ENCODE measurements at regions not wholly inside any gene's neighbourhood (a gene's known extent, or its start where the extent isn't known, plus 50 kb on each side); places are given as distances from the start of the nearest gene placed in this dataset.

DNA sequence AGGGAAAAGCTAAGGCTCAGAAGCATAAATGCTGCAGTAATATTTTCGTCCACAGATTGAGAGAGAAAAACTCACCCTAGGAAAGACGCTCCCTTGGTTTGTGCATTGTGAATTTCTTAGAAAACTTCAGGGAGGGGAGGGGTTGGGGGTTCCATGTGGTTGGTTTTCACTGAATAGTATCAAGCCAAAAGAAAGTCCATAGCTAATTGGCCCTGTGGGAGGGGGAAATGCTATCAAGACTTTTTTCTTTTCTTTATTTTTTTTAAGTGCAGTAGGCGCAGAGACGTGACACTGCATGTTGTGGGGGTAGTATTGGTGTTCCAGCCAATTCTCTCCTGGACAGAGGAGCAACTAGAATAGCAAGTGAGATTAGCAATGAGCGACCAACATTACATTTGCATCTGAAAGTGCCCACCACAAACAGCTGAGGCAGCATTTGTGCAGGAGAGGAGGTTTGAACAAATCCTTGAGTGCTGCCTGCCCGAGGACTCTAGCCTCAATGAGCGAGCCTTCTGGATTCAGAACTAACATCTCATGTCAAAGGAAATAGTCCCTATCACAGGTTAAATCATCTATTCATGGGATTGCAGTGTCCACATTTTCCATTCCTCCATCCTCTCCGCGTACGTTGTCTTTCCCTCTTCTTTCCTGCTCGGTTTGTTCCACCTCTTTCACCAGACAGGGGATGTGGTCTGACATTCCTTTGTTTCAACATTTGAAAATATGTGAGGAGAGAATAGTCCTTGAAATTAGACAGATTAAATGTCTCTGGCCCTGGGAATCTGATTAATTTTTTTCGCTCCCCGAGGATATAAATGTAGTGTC is 118.0 kb upstream of the MARK1 start:
- no peak overlapping the region for H3K4me3 Mint-ChIP-seq
- ChIA-PET POLR2A (no interaction called here), CTCF (interaction anchor here (0.8 kb wide), 1 partner anchor 125 kb away, joined by 3 read pairs; no protein-coding TSS in a partner anchor)
- ATAC-seq (no peak), DNase-seq (no peak)
- H3K27ac Mint-ChIP-seq, result no peak overlapping the region
- peaks cover 11% of the 10 kb centered on the region for H3K27me3 Mint-ChIP-seq
- no peaks in the 10 kb centered on the region for H3K36me3 Mint-ChIP-seq (ENCODE audit: low read depth)
- no peaks in the 10 kb centered on the region for H3K9me3 Mint-ChIP-seq (ENCODE audit: low read depth)
- intact Hi-C loops (cut with DNase I, micrococcal nuclease), result no loop called here
- no peaks in the 10 kb centered on the region for H3K4me1 Mint-ChIP-seq

- DNase-seq (no peak), ATAC-seq (no peak)
- POLR2A ChIA-PET, result no interaction called here
- no peaks in the 10 kb centered on the region for H3K9me3 Mint-ChIP-seq (ENCODE audit: low read depth)
- H3K4me1 Mint-ChIP-seq, result no peaks in the 10 kb centered on the region
- intact Hi-C loops (cut with DNase I, micrococcal nuclease), result no loop called here
- no peak overlapping the region for H3K27ac Mint-ChIP-seq
- CTCF ChIA-PET, result no interaction called here
- H3K27me3 Mint-ChIP-seq, result peaks cover 35% of the 10 kb centered on the region
- no peak overlapping the region for H3K4me3 Mint-ChIP-seq
- no peaks in the 10 kb centered on the region for H3K36me3 Mint-ChIP-seq (ENCODE audit: low read depth)
Observed at GRCh38 chr1:220407191-220407590, 120.7 kb upstream of the MARK1 start.

GRCh38 chr1:220398238-220398637 is 126.0 kb upstream of the RAB3GAP2 start:
- CTCF ChIA-PET, result no interaction called here
- H3K36me3 Mint-ChIP-seq (ENCODE audit: low read depth), result no peaks in the 10 kb centered on the region
- no peaks in the 10 kb centered on the region for H3K9me3 Mint-ChIP-seq (ENCODE audit: low read depth)
- intact Hi-C loops (cut with DNase I, micrococcal nuclease), result no loop called here
- H3K4me1 Mint-ChIP-seq, result no peaks in the 10 kb centered on the region
- H3K4me3 Mint-ChIP-seq, result no peak overlapping the region
- ATAC-seq (no peak), DNase-seq (no peak)
- POLR2A ChIA-PET, result no interaction called here
- H3K27me3 Mint-ChIP-seq, result peaks cover 29% of the 10 kb centered on the region
- no peak overlapping the region for H3K27ac Mint-ChIP-seq

DNA sequence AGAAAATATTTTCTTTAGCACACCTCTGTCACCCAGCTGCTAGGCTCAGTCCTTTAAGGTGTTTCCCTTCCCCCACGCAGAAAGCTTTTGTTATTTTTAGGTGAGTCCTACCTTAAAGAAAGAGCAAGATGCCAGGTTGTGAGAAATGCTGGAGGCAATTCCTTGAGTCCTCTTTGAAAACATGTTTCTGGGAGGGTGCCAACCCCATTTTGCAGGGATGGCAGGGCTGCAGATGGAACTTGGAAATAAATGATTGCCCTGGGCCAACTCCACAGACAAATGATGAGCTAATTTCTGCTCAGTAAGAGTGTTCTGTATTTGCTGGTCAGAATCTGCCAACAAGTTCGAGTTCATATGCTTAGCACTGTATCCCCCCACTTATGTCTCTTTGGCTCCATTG is 119.2 kb upstream of the RAB3GAP2 start:
- Mint-ChIP-seq H3K36me3 (ENCODE audit: low read depth) (no peaks in the 10 kb centered on the region), H3K4me3 (no peak overlapping the region), H3K9me3 (ENCODE audit: low read depth) (no peaks in the 10 kb centered on the region), H3K27me3 (peaks cover 18% of the 10 kb centered on the region), H3K4me1 (no peaks in the 10 kb centered on the region), H3K27ac (no peak overlapping the region)
- ATAC-seq, result no peak
- intact Hi-C loops (cut with DNase I, micrococcal nuclease), result no loop called here
- ChIA-PET CTCF (no interaction called here), POLR2A (no interaction called here)
- DNase-seq, result no peak

DNA sequence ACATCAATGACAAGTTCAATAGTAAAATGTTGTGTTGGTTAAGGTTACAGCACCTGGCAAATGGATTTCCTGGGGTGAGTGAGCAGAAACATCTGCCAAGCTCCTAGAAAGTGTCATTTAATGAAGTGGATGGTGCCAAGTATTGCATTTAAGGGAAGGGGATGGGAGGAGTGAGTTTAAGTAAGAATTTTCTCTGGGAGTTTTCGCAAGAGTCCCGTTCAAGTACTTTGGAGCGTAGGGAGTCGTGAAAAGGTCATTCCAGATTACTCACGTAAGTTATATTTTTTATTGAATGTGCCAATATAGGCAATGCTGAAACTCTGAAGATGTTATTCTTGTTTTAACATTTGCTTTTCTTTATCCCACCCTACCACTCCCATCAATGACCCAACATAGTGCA is 117.4 kb upstream of the RAB3GAP2 start:
- no peaks in the 10 kb centered on the region for H3K4me1 Mint-ChIP-seq
- peaks cover 15% of the 10 kb centered on the region for H3K27me3 Mint-ChIP-seq
- no peak for ATAC-seq
- peaks cover 5% of the 10 kb centered on the region for H3K9me3 Mint-ChIP-seq (ENCODE audit: low read depth)
- H3K36me3 Mint-ChIP-seq (ENCODE audit: low read depth), result no peaks in the 10 kb centered on the region
- intact Hi-C loops (cut with DNase I, micrococcal nuclease), result no loop called here
- DNase-seq, result no peak
- H3K27ac Mint-ChIP-seq, result no peak overlapping the region
- H3K4me3 Mint-ChIP-seq, result no peak overlapping the region
- ChIA-PET CTCF (no interaction called here), POLR2A (no interaction called here)

- peaks cover 5% of the 10 kb centered on the region for H3K9me3 Mint-ChIP-seq (ENCODE audit: low read depth)
- ATAC-seq (no peak), DNase-seq (no peak)
- intact Hi-C loops (cut with DNase I, micrococcal nuclease), result no loop called here
- ChIA-PET CTCF (no interaction called here), POLR2A (no interaction called here)
- H3K36me3 Mint-ChIP-seq (ENCODE audit: low read depth), result no peaks in the 10 kb centered on the region
- peaks cover 12% of the 10 kb centered on the region for H3K27me3 Mint-ChIP-seq
- H3K4me3 Mint-ChIP-seq, result no peak overlapping the region
- H3K27ac Mint-ChIP-seq, result no peak overlapping the region
- no peaks in the 10 kb centered on the region for H3K4me1 Mint-ChIP-seq
Observed at GRCh38 chr1:220386494-220387195, 114.4 kb upstream of the RAB3GAP2 start.

DNA sequence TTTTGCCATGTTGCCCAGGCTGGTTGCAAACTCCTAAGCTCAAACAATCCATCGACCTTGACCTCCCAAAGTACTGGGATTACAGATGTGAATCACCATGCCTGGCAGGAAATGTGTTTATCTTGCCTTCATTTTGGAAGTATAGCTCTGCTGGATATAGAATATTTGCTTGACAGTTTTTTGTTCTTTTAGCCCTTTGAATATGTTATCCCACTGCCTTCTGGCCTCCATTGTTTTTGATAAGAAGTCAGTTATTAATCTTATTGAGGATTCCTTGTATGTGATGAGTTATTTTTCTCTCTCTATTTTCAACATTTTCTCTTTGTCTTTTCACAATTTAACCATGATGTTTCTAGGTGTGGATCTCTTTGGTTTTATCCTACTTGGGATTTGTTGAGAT is 112.9 kb upstream of the RAB3GAP2 start:
- CTCF ChIA-PET, result no interaction called here

GRCh38 chr1:220382994-220383393 is 110.7 kb upstream of the RAB3GAP2 start:
- Mint-ChIP-seq H3K4me1 (no peaks in the 10 kb centered on the region), H3K27me3 (peaks cover 10% of the 10 kb centered on the region), H3K27ac (no peak overlapping the region), H3K9me3 (ENCODE audit: low read depth) (peaks cover 11% of the 10 kb centered on the region), H3K36me3 (ENCODE audit: low read depth) (no peaks in the 10 kb centered on the region), H3K4me3 (no peak overlapping the region)
- CTCF ChIA-PET, result no interaction called here
- intact Hi-C loops (cut with DNase I, micrococcal nuclease), result no loop called here
- ATAC-seq (no peak), DNase-seq (no peak)
- POLR2A ChIA-PET, result no interaction called here

More for the DNA sequence above, 112.9 kb upstream of the RAB3GAP2 start:
- Mint-ChIP-seq H3K4me3 (no peak overlapping the region), H3K9me3 (ENCODE audit: low read depth) (peaks cover 7% of the 10 kb centered on the region), H3K36me3 (ENCODE audit: low read depth) (no peaks in the 10 kb centered on the region), H3K4me1 (no peaks in the 10 kb centered on the region), H3K27ac (no peak overlapping the region), H3K27me3 (peaks cover 15% of the 10 kb centered on the region)
- POLR2A ChIA-PET, result no interaction called here
- no peak for DNase-seq
- no peak for ATAC-seq
- intact Hi-C loops (cut with DNase I, micrococcal nuclease), result no loop called here

DNA sequence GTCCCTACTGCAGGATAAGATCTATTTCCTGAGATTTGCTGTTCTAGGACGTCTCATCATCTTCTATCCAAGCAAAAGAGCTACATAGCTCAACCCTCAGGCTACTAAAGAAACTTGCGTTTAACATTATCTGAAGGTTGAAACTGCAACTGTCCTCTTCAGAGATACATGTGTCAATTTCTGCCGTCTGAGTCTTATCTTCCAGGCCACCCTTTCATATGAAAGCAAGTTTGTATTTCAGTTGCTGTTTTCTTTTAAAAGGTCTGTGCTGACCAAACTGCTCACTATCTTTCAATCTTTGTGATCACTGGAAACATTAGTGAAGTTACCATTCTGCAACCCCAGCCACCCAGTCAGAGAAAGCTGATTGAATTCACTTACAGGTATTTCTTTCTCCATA is 108.6 kb upstream of the RAB3GAP2 start:
- CTCF ChIA-PET, result no interaction called here
- ATAC-seq, result no peak

DNA sequence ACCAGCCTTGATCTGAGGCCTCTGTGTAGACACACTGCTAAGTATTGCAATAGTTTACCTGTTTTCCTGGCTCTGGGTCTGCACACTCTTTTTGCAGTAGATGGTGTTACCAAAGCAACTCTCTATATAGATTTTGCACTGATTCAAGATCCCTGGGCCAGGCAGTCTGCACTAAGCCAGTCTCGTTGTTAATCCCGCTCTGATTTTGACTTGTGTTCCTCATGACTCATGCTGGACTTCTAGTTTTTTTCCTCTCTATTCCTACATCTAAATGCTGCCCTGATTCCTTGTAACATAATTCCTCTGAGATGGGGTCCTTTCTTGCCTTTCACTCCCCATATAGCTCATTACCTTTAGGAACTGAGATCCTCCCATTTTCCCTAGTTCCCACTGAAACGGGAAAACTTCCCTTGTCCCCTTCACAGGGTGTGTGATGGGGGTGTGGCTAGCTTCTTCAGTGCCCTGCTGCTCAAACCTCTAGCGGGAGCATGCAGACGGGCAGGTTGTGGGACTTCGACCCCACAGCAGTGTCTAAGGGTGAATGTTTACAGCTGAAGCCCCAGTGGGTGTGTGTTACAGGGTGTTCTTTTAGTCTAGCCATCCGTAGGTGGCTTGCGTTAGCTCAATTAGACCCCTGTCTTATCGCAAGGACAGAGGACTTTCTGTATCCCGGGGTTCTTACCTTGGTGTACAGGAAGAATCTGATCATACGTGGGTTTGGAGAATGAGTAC is 106.5 kb upstream of the RAB3GAP2 start:
- no peak for DNase-seq
- Mint-ChIP-seq H3K27ac (no peak overlapping the region), H3K36me3 (ENCODE audit: low read depth) (no peaks in the 10 kb centered on the region), H3K4me1 (no peaks in the 10 kb centered on the region), H3K27me3 (peaks cover 17% of the 10 kb centered on the region), H3K4me3 (no peak overlapping the region), H3K9me3 (ENCODE audit: low read depth) (peaks cover 6% of the 10 kb centered on the region)
- ChIA-PET POLR2A (no interaction called here), CTCF (interaction anchor here (1.2 kb wide), 1 partner anchor 9 kb away, joined by 4 read pairs; no protein-coding TSS in a partner anchor)
- intact Hi-C loops (cut with DNase I, micrococcal nuclease), result no loop called here
- no peak for ATAC-seq

More for the DNA sequence above, 108.6 kb upstream of the RAB3GAP2 start:
- H3K27ac Mint-ChIP-seq, result no peak overlapping the region
- H3K4me3 Mint-ChIP-seq, result no peak overlapping the region
- POLR2A ChIA-PET, result no interaction called here
- H3K36me3 Mint-ChIP-seq (ENCODE audit: low read depth), result no peaks in the 10 kb centered on the region
- intact Hi-C loops (cut with DNase I, micrococcal nuclease), result no loop called here
- no peak for DNase-seq
- no peaks in the 10 kb centered on the region for H3K4me1 Mint-ChIP-seq
- peaks cover 14% of the 10 kb centered on the region for H3K27me3 Mint-ChIP-seq
- H3K9me3 Mint-ChIP-seq (ENCODE audit: low read depth), result peaks cover 11% of the 10 kb centered on the region

- ChIA-PET POLR2A (no interaction called here), CTCF (no interaction called here)
- intact Hi-C loops (cut with DNase I, micrococcal nuclease), result no loop called here
- Mint-ChIP-seq H3K4me3 (no peak overlapping the region), H3K4me1 (no peaks in the 10 kb centered on the region), H3K9me3 (ENCODE audit: low read depth) (peaks cover 6% of the 10 kb centered on the region), H3K36me3 (ENCODE audit: low read depth) (no peaks in the 10 kb centered on the region), H3K27me3 (peaks cover 9% of the 10 kb centered on the region), H3K27ac (no peak overlapping the region)
- DNase-seq (no peak), ATAC-seq (no peak)
Observed at GRCh38 chr1:220375715-220376114, 103.5 kb upstream of the RAB3GAP2 start.

- H3K4me1 Mint-ChIP-seq, result no peaks in the 10 kb centered on the region
- peaks cover 10% of the 10 kb centered on the region for H3K27me3 Mint-ChIP-seq
- ChIA-PET CTCF (no interaction called here), POLR2A (no interaction called here)
- ATAC-seq (no peak), DNase-seq (no peak)
- H3K36me3 Mint-ChIP-seq (ENCODE audit: low read depth), result no peaks in the 10 kb centered on the region
- H3K4me3 Mint-ChIP-seq, result no peak overlapping the region
- H3K27ac Mint-ChIP-seq, result no peak overlapping the region
- H3K9me3 Mint-ChIP-seq (ENCODE audit: low read depth), result no peaks in the 10 kb centered on the region
- intact Hi-C loops (cut with DNase I, micrococcal nuclease), result no loop called here
Observed at GRCh38 chr1:220374449-220374848, 102.2 kb upstream of the RAB3GAP2 start.

Data from activated CD4-positive, alpha-beta T cell treated with anti-CD3 and anti-CD28 coated beads for 36 hours (primary cell).